ENCODE measurements at regions not wholly inside any gene's neighbourhood (a gene's known extent, or its start where the extent isn't known, plus 50 kb on each side); places are given as distances from the start of the nearest gene placed in this dataset.

DNA sequence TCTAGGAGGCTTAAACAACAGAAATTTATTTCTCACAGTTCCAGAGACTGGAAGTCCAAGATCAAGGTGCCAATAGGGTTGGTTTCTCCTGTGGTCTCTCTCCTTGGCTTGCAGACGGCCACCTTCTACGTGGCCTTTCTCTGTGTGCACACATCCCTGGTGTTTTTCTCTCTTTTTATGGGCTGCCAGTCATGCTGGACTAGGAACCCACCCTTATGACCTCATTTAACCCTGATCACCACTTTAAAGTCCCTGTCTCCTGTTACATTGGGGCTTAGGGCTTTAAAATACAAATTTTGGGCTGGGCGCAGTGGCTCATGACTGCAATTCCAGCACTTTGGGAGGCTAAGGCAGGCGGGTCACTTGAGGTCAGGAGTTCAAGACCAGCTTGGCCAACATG, 157.1 kb downstream of the TLE1 start:
- Histone ChIP-seq H3K9me2 (replicated peaks; ENCODE audit: insufficient read depth, low read length) (no peaks in the 10 kb centered on the region), H3K79me2 (ENCODE audit: low read length) (no peaks in the 10 kb centered on the region), H3K27ac (ENCODE audit: low read length) (no peak overlapping the region), H2AFZ (ENCODE audit: low read length) (no peak overlapping the region), H3K9ac (ENCODE audit: low read length) (no peak overlapping the region), H3K4me3 (ENCODE audit: low read length) (no peak overlapping the region), H3K36me3 (ENCODE audit: insufficient read depth, low read length) (no peaks in the 10 kb centered on the region), H3K27me3 (ENCODE audit: low read length) (no peaks in the 10 kb centered on the region), H3K9me3 (ENCODE audit: low read length) (no peaks in the 10 kb centered on the region), H3K4me2 (ENCODE audit: low read depth, low read length, poor library complexity, severe bottlenecking) (no peak overlapping the region), H3K4me1 (ENCODE audit: low read length) (peaks cover 15% of the 10 kb centered on the region), H4K20me1 (ENCODE audit: insufficient read depth, low read depth, low read length) (no peaks in the 10 kb centered on the region)
- DNase-seq = no peak

GRCh38 chr9:81531511-81531910, 157.8 kb downstream of the TLE1 start:
- Histone ChIP-seq H3K36me3 (ENCODE audit: insufficient read depth, low read length) (no peaks in the 10 kb centered on the region), H2AFZ (ENCODE audit: low read length) (no peak overlapping the region), H3K27ac (ENCODE audit: low read length) (no peak overlapping the region), H3K4me3 (ENCODE audit: low read length) (no peak overlapping the region), H3K9ac (ENCODE audit: low read length) (no peak overlapping the region), H3K9me2 (replicated peaks; ENCODE audit: insufficient read depth, low read length) (no peaks in the 10 kb centered on the region), H3K9me3 (ENCODE audit: low read length) (no peaks in the 10 kb centered on the region), H3K27me3 (ENCODE audit: low read length) (no peaks in the 10 kb centered on the region), H3K79me2 (ENCODE audit: low read length) (no peaks in the 10 kb centered on the region), H3K4me2 (ENCODE audit: low read depth, low read length, poor library complexity, severe bottlenecking) (no peak overlapping the region), H3K4me1 (ENCODE audit: low read length) (peaks cover 15% of the 10 kb centered on the region), H4K20me1 (ENCODE audit: insufficient read depth, low read depth, low read length) (no peaks in the 10 kb centered on the region)
- no peak for DNase-seq

- no peak overlapping the region for H2AFZ ChIP-seq (ENCODE audit: low read length)
These were observed 158.5 kb downstream of the TLE1 start for GRCh38 chr9:81530846-81531245.

GRCh38 chr9:81530310-81530810, 159.0 kb downstream of the TLE1 start:
- H3K36me3 ChIP-seq (ENCODE audit: insufficient read depth, low read length) = no peaks in the 10 kb centered on the region
- H3K4me2 ChIP-seq (ENCODE audit: low read depth, low read length, poor library complexity, severe bottlenecking) = peak overlapping the region; percentile 15
- no peaks in the 10 kb centered on the region for H3K27me3 ChIP-seq (ENCODE audit: low read length)
- no peaks in the 10 kb centered on the region for H3K79me2 ChIP-seq (ENCODE audit: low read length)
- no peak overlapping the region for H3K9ac ChIP-seq (ENCODE audit: low read length)
- no peaks in the 10 kb centered on the region for H3K9me2 ChIP-seq (replicated peaks; ENCODE audit: insufficient read depth, low read length)
- H2AFZ ChIP-seq (ENCODE audit: low read length) = no peak overlapping the region
- H3K4me1 ChIP-seq (ENCODE audit: low read length) = peaks cover 15% of the 10 kb centered on the region
- no peak overlapping the region for H3K27ac ChIP-seq (ENCODE audit: low read length)
- no peaks in the 10 kb centered on the region for H4K20me1 ChIP-seq (ENCODE audit: insufficient read depth, low read depth, low read length)
- H3K9me3 ChIP-seq (ENCODE audit: low read length) = no peaks in the 10 kb centered on the region
- DNase-seq = peak; percentile 79
- no peak overlapping the region for H3K4me3 ChIP-seq (ENCODE audit: low read length)

More at GRCh38 chr9:81530846-81531245, 158.5 kb downstream of the TLE1 start:
- DNase-seq = no peak
- H3K4me3 ChIP-seq (ENCODE audit: low read length) = no peak overlapping the region
- H3K4me2 ChIP-seq (ENCODE audit: low read depth, low read length, poor library complexity, severe bottlenecking) = no peak overlapping the region
- H3K4me1 ChIP-seq (ENCODE audit: low read length) = peaks cover 15% of the 10 kb centered on the region
- no peaks in the 10 kb centered on the region for H4K20me1 ChIP-seq (ENCODE audit: insufficient read depth, low read depth, low read length)
- H3K9me2 ChIP-seq (replicated peaks; ENCODE audit: insufficient read depth, low read length) = no peaks in the 10 kb centered on the region
- no peaks in the 10 kb centered on the region for H3K9me3 ChIP-seq (ENCODE audit: low read length)
- no peaks in the 10 kb centered on the region for H3K79me2 ChIP-seq (ENCODE audit: low read length)
- no peak overlapping the region for H3K9ac ChIP-seq (ENCODE audit: low read length)
- no peaks in the 10 kb centered on the region for H3K27me3 ChIP-seq (ENCODE audit: low read length)
- no peaks in the 10 kb centered on the region for H3K36me3 ChIP-seq (ENCODE audit: insufficient read depth, low read length)
- H3K27ac ChIP-seq (ENCODE audit: low read length) = no peak overlapping the region

- no peak overlapping the region for H3K9ac ChIP-seq (ENCODE audit: low read length)
- H3K79me2 ChIP-seq (ENCODE audit: low read length) = no peaks in the 10 kb centered on the region
- H3K27me3 ChIP-seq (ENCODE audit: low read length) = no peaks in the 10 kb centered on the region
- H3K27ac ChIP-seq (ENCODE audit: low read length) = no peak overlapping the region
- H3K36me3 ChIP-seq (ENCODE audit: insufficient read depth, low read length) = no peaks in the 10 kb centered on the region
- H3K4me3 ChIP-seq (ENCODE audit: low read length) = no peak overlapping the region
- peaks cover 4% of the 10 kb centered on the region; the same call in 1 of the 2 replicates for H3K9me3 ChIP-seq (ENCODE audit: low read length)
- peaks cover 15% of the 10 kb centered on the region for H3K4me1 ChIP-seq (ENCODE audit: low read length)
- no peaks in the 10 kb centered on the region for H4K20me1 ChIP-seq (ENCODE audit: insufficient read depth, low read depth, low read length)
- H3K9me2 ChIP-seq (replicated peaks; ENCODE audit: insufficient read depth, low read length) = no peaks in the 10 kb centered on the region
- no peak for DNase-seq
- peak overlapping the region; percentile 15 for H3K4me2 ChIP-seq (ENCODE audit: low read depth, low read length, poor library complexity, severe bottlenecking)
- no peak overlapping the region for H2AFZ ChIP-seq (ENCODE audit: low read length)
These were observed 159.7 kb downstream of the TLE1 start for GRCh38 chr9:81529556-81530193.

- no peak for DNase-seq
- Histone ChIP-seq H3K36me3 (ENCODE audit: insufficient read depth, low read length) (no peaks in the 10 kb centered on the region), H3K4me1 (ENCODE audit: low read length) (peaks cover 15% of the 10 kb centered on the region)
These were observed 162.8 kb downstream of the TLE1 start for GRCh38 chr9:81526587-81526986.

DNA sequence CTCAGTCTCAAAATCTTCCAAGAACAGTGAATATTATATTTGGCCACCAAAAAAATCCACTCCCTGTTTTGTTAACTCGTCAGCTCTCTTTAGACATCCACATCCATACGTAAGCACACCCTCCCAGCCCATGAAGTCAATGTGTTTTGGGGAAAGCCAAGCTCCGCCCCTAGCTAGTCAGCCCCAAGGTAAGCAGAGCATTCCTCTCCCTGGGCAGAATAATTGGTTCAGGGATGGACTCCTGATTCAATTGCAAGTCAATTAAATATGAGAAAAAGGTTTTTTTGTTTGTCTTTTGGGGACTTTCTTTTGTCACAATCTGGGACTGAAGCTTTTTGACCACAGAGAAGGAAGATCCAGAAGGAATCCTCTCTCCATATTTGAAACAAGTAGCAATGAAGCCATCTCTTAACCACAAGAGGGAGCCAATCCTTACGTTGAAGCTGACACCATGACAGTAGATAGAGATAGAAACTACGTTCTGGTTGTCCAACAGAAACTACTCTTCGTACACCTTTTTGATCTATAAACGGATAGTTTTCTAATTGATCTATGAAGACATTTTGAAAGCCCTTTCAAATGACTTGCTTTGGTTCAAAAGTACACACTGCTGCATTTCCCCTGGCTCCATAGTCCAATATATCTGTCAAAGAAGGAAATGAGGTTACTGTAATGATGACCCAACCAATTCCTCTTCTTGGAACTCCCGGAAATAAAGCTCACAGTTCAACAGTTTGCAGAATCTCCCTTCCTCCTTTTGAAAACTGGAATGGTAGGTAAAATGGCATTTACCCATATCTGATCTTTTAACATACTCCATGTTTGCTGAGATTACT, 166.4 kb downstream of the TLE1 start:
- H3K4me3 ChIP-seq (ENCODE audit: low read length) = no peak overlapping the region
- DNase-seq = peak; percentile 57
- H3K27me3 ChIP-seq (ENCODE audit: low read length) = no peaks in the 10 kb centered on the region
- no peaks in the 10 kb centered on the region for H3K36me3 ChIP-seq (ENCODE audit: insufficient read depth, low read length)
- H4K20me1 ChIP-seq (ENCODE audit: insufficient read depth, low read depth, low read length) = no peaks in the 10 kb centered on the region
- H3K9ac ChIP-seq (ENCODE audit: low read length) = no peak overlapping the region
- no peaks in the 10 kb centered on the region for H3K4me1 ChIP-seq (ENCODE audit: low read length)
- H2AFZ ChIP-seq (ENCODE audit: low read length) = no peak overlapping the region
- H3K4me2 ChIP-seq (ENCODE audit: low read depth, low read length, poor library complexity, severe bottlenecking) = no peak overlapping the region
- no peak overlapping the region for H3K27ac ChIP-seq (ENCODE audit: low read length)
- H3K79me2 ChIP-seq (ENCODE audit: low read length) = no peaks in the 10 kb centered on the region
- peaks cover 7% of the 10 kb centered on the region; the same call in 1 of the 2 replicates for H3K9me3 ChIP-seq (ENCODE audit: low read length)
- no peaks in the 10 kb centered on the region for H3K9me2 ChIP-seq (replicated peaks; ENCODE audit: insufficient read depth, low read length)

More at GRCh38 chr9:81526587-81526986, 162.8 kb downstream of the TLE1 start:
- Histone ChIP-seq H4K20me1 (ENCODE audit: insufficient read depth, low read depth, low read length) (no peaks in the 10 kb centered on the region), H2AFZ (ENCODE audit: low read length) (no peak overlapping the region), H3K27ac (ENCODE audit: low read length) (no peak overlapping the region), H3K9ac (ENCODE audit: low read length) (no peak overlapping the region), H3K79me2 (ENCODE audit: low read length) (no peaks in the 10 kb centered on the region), H3K9me2 (replicated peaks; ENCODE audit: insufficient read depth, low read length) (no peaks in the 10 kb centered on the region), H3K4me2 (ENCODE audit: low read depth, low read length, poor library complexity, severe bottlenecking) (no peak overlapping the region), H3K9me3 (ENCODE audit: low read length) (peaks cover 4% of the 10 kb centered on the region; the same call in 1 of the 2 replicates), H3K4me3 (ENCODE audit: low read length) (no peak overlapping the region), H3K27me3 (ENCODE audit: low read length) (no peaks in the 10 kb centered on the region)

GRCh38 chr9:81521892-81522291, 167.5 kb downstream of the TLE1 start:
- H4K20me1 ChIP-seq (ENCODE audit: insufficient read depth, low read depth, low read length) = no peaks in the 10 kb centered on the region
- no peaks in the 10 kb centered on the region for H3K27me3 ChIP-seq (ENCODE audit: low read length)

More at GRCh38 chr9:81521892-81522291, 167.5 kb downstream of the TLE1 start:
- DNase-seq = no peak
- no peaks in the 10 kb centered on the region for H3K4me1 ChIP-seq (ENCODE audit: low read length)
- H3K4me2 ChIP-seq (ENCODE audit: low read depth, low read length, poor library complexity, severe bottlenecking) = no peak overlapping the region
- H3K27ac ChIP-seq (ENCODE audit: low read length) = no peak overlapping the region
- no peak overlapping the region for H2AFZ ChIP-seq (ENCODE audit: low read length)
- no peaks in the 10 kb centered on the region for H3K9me2 ChIP-seq (replicated peaks; ENCODE audit: insufficient read depth, low read length)
- peaks cover 7% of the 10 kb centered on the region for H3K9me3 ChIP-seq (ENCODE audit: low read length)
- H3K4me3 ChIP-seq (ENCODE audit: low read length) = no peak overlapping the region
- no peaks in the 10 kb centered on the region for H3K36me3 ChIP-seq (ENCODE audit: insufficient read depth, low read length)
- no peaks in the 10 kb centered on the region for H3K79me2 ChIP-seq (ENCODE audit: low read length)
- no peak overlapping the region for H3K9ac ChIP-seq (ENCODE audit: low read length)

Data from Karpas-422 (cell line).